ENCODE measurements at regions not wholly inside any gene's neighbourhood (a gene's known extent, or its start where the extent isn't known, plus 50 kb on each side); places are given as distances from the start of the nearest gene placed in this dataset.
"Not testable (repeated sequence)": the region's sequence is repeated elsewhere in the genome, so short reads cannot be mapped to it uniquely, and the experiment has no call there.

GRCh38 chr17:34011599-34011998 is 243.5 kb upstream of the CCL2 start:
- no peak for ATAC-seq (replicated peaks in 1 of 2)
- Mint-ChIP-seq H3K4me1 (ENCODE audit: low read depth) (no peaks in the 10 kb centered on the region), H3K4me3 (no peak overlapping the region), H3K27me3 (ENCODE audit: low read depth) (no peaks in the 10 kb centered on the region), H3K36me3 (ENCODE audit: insufficient read depth in 2 of 2) (no peaks in the 10 kb centered on the region), H3K9me3 (no peaks in the 10 kb centered on the region), H3K27ac (no peak overlapping the region)
- DNase-seq = no peak

DNA sequence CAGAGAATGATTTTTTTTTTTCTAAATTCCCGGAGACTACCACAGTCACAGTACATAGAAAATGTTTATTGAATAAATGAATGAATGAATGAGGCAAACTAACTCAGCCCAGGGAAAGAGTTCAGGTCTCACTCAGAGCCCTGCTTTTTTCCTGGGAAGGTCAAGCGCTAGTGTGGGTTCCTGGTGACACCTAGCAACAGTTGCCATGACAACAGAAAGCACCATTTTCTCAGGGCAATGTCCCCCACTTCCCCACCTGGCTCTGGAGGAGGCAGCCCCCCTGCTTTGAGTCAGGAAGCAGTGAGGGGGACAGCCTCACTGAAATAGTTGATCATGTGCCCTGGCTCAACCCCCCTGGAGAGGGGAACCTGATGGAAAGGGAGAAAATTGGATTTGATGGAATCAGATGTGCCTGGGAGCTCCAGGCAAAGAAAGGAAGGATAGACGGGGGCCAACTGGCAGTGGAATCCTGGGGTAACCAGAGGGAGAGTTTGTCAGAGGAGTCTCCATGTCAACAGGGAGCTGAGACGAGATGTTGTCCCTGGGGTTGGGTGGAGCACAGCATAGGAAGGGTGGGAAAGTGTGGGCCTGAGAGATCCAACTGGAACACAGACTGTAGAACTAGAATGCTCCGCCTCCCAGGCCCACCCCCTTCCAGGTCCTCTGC is 242.2 kb upstream of the CCL2 start:
- H3K36me3 Mint-ChIP-seq (ENCODE audit: insufficient read depth in 2 of 2) = no peaks in the 10 kb centered on the region
- DNase-seq (no peak), ATAC-seq (replicated peaks in 1 of 2) (no peak)
- H3K27me3 Mint-ChIP-seq (ENCODE audit: low read depth) = no peaks in the 10 kb centered on the region
- no peaks in the 10 kb centered on the region for H3K9me3 Mint-ChIP-seq
- no peak overlapping the region for H3K4me3 Mint-ChIP-seq
- no peak overlapping the region for H3K27ac Mint-ChIP-seq
- no peaks in the 10 kb centered on the region for H3K4me1 Mint-ChIP-seq (ENCODE audit: low read depth)

- Mint-ChIP-seq H3K4me3 (no peak overlapping the region), H3K36me3 (ENCODE audit: insufficient read depth in 2 of 2) (no peaks in the 10 kb centered on the region), H3K27ac (no peak overlapping the region), H3K27me3 (ENCODE audit: low read depth) (no peaks in the 10 kb centered on the region), H3K9me3 (no peaks in the 10 kb centered on the region), H3K4me1 (ENCODE audit: low read depth) (no peaks in the 10 kb centered on the region)
- ATAC-seq (replicated peaks in 1 of 2) (no peak), DNase-seq (no peak)
Observed at GRCh38 chr17:34015253-34015652, 239.8 kb upstream of the CCL2 start.

- ATAC-seq (replicated peaks in 1 of 2) (no peak), DNase-seq (no peak)
- no peaks in the 10 kb centered on the region for H3K4me1 Mint-ChIP-seq (ENCODE audit: low read depth)
- H3K27me3 Mint-ChIP-seq (ENCODE audit: low read depth) = peaks cover 11% of the 10 kb centered on the region
- H3K36me3 Mint-ChIP-seq (ENCODE audit: insufficient read depth in 2 of 2) = no peaks in the 10 kb centered on the region
- H3K4me3 Mint-ChIP-seq = no peak overlapping the region
- no peaks in the 10 kb centered on the region for H3K9me3 Mint-ChIP-seq
- no peak overlapping the region for H3K27ac Mint-ChIP-seq
Observed at GRCh38 chr17:34024386-34024785, 230.7 kb upstream of the CCL2 start.

GRCh38 chr17:34024806-34025551 is 230.1 kb upstream of the CCL2 start:
- peaks cover 17% of the 10 kb centered on the region for H3K27me3 Mint-ChIP-seq (ENCODE audit: low read depth)
- H3K36me3 Mint-ChIP-seq (ENCODE audit: insufficient read depth in 2 of 2) = no peaks in the 10 kb centered on the region
- H3K27ac Mint-ChIP-seq = no peak overlapping the region
- ATAC-seq (replicated peaks in 1 of 2) (no peak), DNase-seq (no peak)
- H3K4me1 Mint-ChIP-seq (ENCODE audit: low read depth) = no peaks in the 10 kb centered on the region
- H3K9me3 Mint-ChIP-seq = no peaks in the 10 kb centered on the region
- H3K4me3 Mint-ChIP-seq = no peak overlapping the region

- Mint-ChIP-seq H3K9me3 (peaks cover 11 to 21% of the 10 kb centered on the region in 2 donors), H3K36me3 (ENCODE audit: insufficient read depth in 2 of 2) (peaks cover 8 to 15% of the 10 kb centered on the region in 2 donors)
- not testable (repeated sequence) for ATAC-seq (replicated peaks in 1 of 2); H3K4me1 Mint-ChIP-seq (ENCODE audit: low read depth); H3K27ac Mint-ChIP-seq; DNase-seq; H3K27me3 Mint-ChIP-seq (ENCODE audit: low read depth); H3K4me3 Mint-ChIP-seq
Observed at GRCh38 chr17:34030601-34031000, 224.5 kb upstream of the CCL2 start.

- H3K27ac Mint-ChIP-seq; H3K4me3 Mint-ChIP-seq; ATAC-seq (replicated peaks in 1 of 2); H3K27me3 Mint-ChIP-seq (ENCODE audit: low read depth); DNase-seq; H3K4me1 Mint-ChIP-seq (ENCODE audit: low read depth): not testable (repeated sequence)
- peaks cover 8 to 15% of the 10 kb centered on the region in 2 donors for H3K36me3 Mint-ChIP-seq (ENCODE audit: insufficient read depth in 2 of 2)
- peaks cover 11 to 21% of the 10 kb centered on the region in 2 donors for H3K9me3 Mint-ChIP-seq
Observed at GRCh38 chr17:34032305-34032704, 222.8 kb upstream of the CCL2 start.

GRCh38 chr17:34038786-34039185 is 216.3 kb upstream of the CCL2 start:
- not testable (repeated sequence) for DNase-seq; H3K27me3 Mint-ChIP-seq (ENCODE audit: low read depth); H3K9me3 Mint-ChIP-seq; H3K4me1 Mint-ChIP-seq (ENCODE audit: low read depth); H3K4me3 Mint-ChIP-seq; H3K36me3 Mint-ChIP-seq (ENCODE audit: insufficient read depth in 2 of 2); ATAC-seq (replicated peaks in 1 of 2); H3K27ac Mint-ChIP-seq

DNA sequence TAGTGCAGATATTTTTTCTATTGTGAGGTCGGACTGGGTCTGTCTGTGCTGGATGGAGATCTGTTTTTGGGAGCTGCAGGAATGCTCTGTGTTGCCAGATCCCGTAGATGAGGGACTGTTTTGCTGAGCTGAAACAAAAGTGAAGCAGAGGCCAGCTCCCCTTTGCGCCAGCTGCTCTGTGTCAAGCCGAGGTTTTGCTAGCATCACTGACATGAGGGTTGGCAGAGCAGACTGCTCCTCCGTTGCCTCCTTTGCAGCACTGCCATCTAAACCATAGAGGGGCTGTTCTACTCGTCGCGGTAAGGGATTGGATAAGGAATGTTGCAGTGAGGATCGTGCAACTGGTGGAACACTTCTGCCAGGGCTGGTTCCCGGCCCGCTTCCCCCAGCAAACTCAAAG is 215.9 kb upstream of the CCL2 start:
- not testable (repeated sequence) for H3K36me3 Mint-ChIP-seq (ENCODE audit: insufficient read depth in 2 of 2); H3K9me3 Mint-ChIP-seq; H3K27me3 Mint-ChIP-seq (ENCODE audit: low read depth); ATAC-seq (replicated peaks in 1 of 2); H3K4me3 Mint-ChIP-seq; DNase-seq; H3K4me1 Mint-ChIP-seq (ENCODE audit: low read depth); H3K27ac Mint-ChIP-seq

DNA sequence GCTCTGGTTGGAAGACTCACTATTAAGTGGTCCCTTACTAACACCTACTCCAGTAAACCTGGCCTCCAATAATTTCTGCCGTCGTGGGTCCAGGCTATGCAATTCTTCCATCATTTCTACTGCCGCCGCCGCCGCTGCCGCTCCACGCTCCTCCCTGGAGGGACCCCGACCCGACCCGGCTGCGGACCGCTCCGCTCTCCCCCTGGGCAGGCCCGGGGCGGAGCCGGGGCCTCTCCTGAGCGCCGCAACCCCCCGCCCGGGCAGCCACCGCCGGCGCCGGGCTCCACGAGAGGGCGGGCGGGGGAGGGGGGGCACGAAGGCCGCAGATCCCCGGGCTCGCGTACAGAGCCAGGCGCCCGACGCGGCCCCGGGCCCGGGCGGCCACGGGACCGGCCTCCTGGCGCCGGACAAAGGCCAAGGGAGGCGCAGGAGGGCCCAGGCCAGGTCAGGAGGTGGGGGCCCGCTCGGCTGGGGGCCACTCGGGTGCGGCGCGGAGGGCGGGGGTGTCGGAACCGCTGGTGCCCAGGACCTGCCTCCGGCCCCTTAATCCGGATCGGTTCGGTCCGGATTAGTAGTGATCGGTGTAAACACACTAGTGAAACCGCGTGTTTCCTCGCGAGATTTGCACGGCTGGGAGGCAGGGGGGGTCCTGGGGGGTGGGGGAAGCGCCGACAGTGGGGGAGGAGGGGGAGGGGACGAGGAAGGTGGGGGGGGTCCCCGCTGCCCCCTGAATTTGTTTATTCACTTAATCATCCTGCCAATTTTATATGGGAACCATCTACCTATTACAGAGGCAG is 215.1 kb upstream of the CCL2 start:
- H3K4me1 Mint-ChIP-seq (ENCODE audit: low read depth); H3K27ac Mint-ChIP-seq; H3K36me3 Mint-ChIP-seq (ENCODE audit: insufficient read depth in 2 of 2); H3K27me3 Mint-ChIP-seq (ENCODE audit: low read depth); H3K4me3 Mint-ChIP-seq; H3K9me3 Mint-ChIP-seq: not testable (repeated sequence)
- ATAC-seq (replicated peaks in 1 of 2) (peak; percentile 82 to 93), DNase-seq (peak; percentile 8 to 12)

GRCh38 chr17:34045990-34046389 is 209.1 kb upstream of the CCL2 start:
- no peak for DNase-seq
- no peak overlapping the region for H3K27ac Mint-ChIP-seq
- H3K27me3 Mint-ChIP-seq (ENCODE audit: low read depth) = peaks cover 7% of the 10 kb centered on the region
- no peak overlapping the region for H3K4me3 Mint-ChIP-seq
- ATAC-seq (replicated peaks in 1 of 2) = no peak
- H3K36me3 Mint-ChIP-seq (ENCODE audit: insufficient read depth in 2 of 2) = no peaks in the 10 kb centered on the region
- no peaks in the 10 kb centered on the region for H3K4me1 Mint-ChIP-seq (ENCODE audit: low read depth)
- peaks cover 0 to 3% of the 10 kb centered on the region in 2 donors for H3K9me3 Mint-ChIP-seq

DNA sequence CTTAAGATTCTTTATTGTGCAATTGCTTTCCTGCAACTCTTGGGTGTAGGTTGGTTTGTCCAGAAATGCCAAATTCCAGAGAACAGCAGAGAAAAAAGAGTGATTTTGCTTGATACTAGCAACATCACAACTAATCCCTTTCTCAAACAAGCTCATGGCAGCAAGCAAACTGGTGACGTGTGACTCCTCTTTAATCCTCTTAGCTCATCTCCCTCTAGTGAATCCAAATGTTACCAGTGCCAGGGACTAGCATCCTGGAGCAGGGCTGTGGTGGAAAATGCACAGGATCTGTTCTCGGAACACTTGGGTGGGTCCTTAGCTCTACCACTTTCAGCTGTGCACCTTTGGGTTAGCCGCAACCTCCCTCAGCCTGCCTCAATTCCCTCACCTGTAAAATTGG is 204.0 kb upstream of the CCL2 start:
- peaks cover 30% of the 10 kb centered on the region for H3K27me3 Mint-ChIP-seq (ENCODE audit: low read depth)

DNA sequence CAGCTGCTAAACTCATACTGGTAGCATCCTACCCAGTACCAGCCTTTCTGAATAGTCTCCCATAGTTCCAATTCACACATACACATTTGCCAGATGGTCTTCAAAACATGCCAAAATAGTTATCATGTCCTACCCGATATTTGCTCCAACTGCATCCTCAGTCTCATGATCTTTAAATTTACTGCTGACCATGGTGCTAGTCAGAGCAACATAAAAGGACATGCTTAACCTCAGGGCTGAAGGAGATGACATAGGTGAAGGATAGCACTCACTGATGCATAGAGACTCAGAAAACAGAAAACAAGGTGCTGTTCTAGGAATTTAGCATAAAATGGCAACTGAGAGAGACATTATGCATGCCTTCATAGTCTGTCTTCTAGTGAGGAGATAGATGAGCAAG is 200.6 kb upstream of the CCL2 start:
- no peak for DNase-seq
- Mint-ChIP-seq H3K27ac (no peak overlapping the region), H3K4me3 (no peak overlapping the region), H3K9me3 (peaks cover 0 to 1% of the 10 kb centered on the region in 2 donors), H3K36me3 (ENCODE audit: insufficient read depth in 2 of 2) (no peaks in the 10 kb centered on the region), H3K27me3 (ENCODE audit: low read depth) (peaks cover 38% of the 10 kb centered on the region), H3K4me1 (ENCODE audit: low read depth) (no peaks in the 10 kb centered on the region)
- no peak for ATAC-seq (replicated peaks in 1 of 2)

More for the DNA sequence above, 204.0 kb upstream of the CCL2 start:
- H3K9me3 Mint-ChIP-seq = peaks cover 0 to 3% of the 10 kb centered on the region in 2 donors
- no peak for DNase-seq
- ATAC-seq (replicated peaks in 1 of 2) = no peak
- no peaks in the 10 kb centered on the region for H3K36me3 Mint-ChIP-seq (ENCODE audit: insufficient read depth in 2 of 2)
- no peak overlapping the region for H3K4me3 Mint-ChIP-seq
- no peak overlapping the region for H3K27ac Mint-ChIP-seq
- no peaks in the 10 kb centered on the region for H3K4me1 Mint-ChIP-seq (ENCODE audit: low read depth)

Measured in activated T-cell treated with anti-CD3 and anti-CD28 coated beads, Interleukin-2, amount 50 U/mL, for 72 hours (primary cell).